ENCODE measurements at regions not wholly inside any gene's neighbourhood (a gene's known extent, or its start where the extent isn't known, plus 50 kb on each side); places are given as distances from the start of the nearest gene placed in this dataset.

- DNase-seq: no peak
- Histone ChIP-seq H3K36me3 (no peaks in the 10 kb centered on the region), H3K4me1 (no peaks in the 10 kb centered on the region), H3K27ac (no peak overlapping the region), H3K4me3 (no peak overlapping the region), H3K27me3 (no peaks in the 10 kb centered on the region), H3K9me3 (no peaks in the 10 kb centered on the region)
- TF ChIP-seq POLR2A (IDR thresholded peaks at IDR 0.05): no peak
- TF ChIP-seq CTCF (IDR thresholded peaks at IDR 0.05): no peak
- intact Hi-C loops (cut with DNase I; ENCODE audit: low total_unique reads): no loop called here
These were observed 95.7 kb downstream of the PAX1 start for GRCh38 chr20:21801193-21801592.

GRCh38 chr20:21798384-21798783, 92.9 kb downstream of the PAX1 start:
- no peaks in the 10 kb centered on the region for H3K9me3 ChIP-seq
- DNase-seq: no peak
- no peak overlapping the region for H3K4me3 ChIP-seq
- TF ChIP-seq CTCF (IDR thresholded peaks at IDR 0.05) (no peak), POLR2A (IDR thresholded peaks at IDR 0.05) (no peak)
- no peaks in the 10 kb centered on the region for H3K4me1 ChIP-seq
- intact Hi-C loops (cut with DNase I; ENCODE audit: low total_unique reads): no loop called here
- no peaks in the 10 kb centered on the region for H3K27me3 ChIP-seq
- H3K36me3 ChIP-seq: no peaks in the 10 kb centered on the region
- no peak overlapping the region for H3K27ac ChIP-seq

GRCh38 chr20:21796059-21796458, 90.6 kb downstream of the PAX1 start:
- no peaks in the 10 kb centered on the region for H3K4me1 ChIP-seq
- intact Hi-C loops (cut with DNase I; ENCODE audit: low total_unique reads): no loop called here
- H3K4me3 ChIP-seq: no peak overlapping the region
- TF ChIP-seq CTCF (IDR thresholded peaks at IDR 0.05) (no peak), POLR2A (IDR thresholded peaks at IDR 0.05) (no peak)
- no peaks in the 10 kb centered on the region for H3K9me3 ChIP-seq
- no peak overlapping the region for H3K27ac ChIP-seq
- DNase-seq: no peak
- H3K36me3 ChIP-seq: no peaks in the 10 kb centered on the region
- H3K27me3 ChIP-seq: no peaks in the 10 kb centered on the region

- DNase-seq: no peak
- TF ChIP-seq CTCF (IDR thresholded peaks at IDR 0.05) (no peak), POLR2A (IDR thresholded peaks at IDR 0.05) (no peak)
- H3K4me3 ChIP-seq: no peak overlapping the region
- intact Hi-C loops (cut with DNase I; ENCODE audit: low total_unique reads): no loop called here
- no peaks in the 10 kb centered on the region for H3K4me1 ChIP-seq
- H3K27me3 ChIP-seq: no peaks in the 10 kb centered on the region
- H3K9me3 ChIP-seq: no peaks in the 10 kb centered on the region
- H3K36me3 ChIP-seq: no peaks in the 10 kb centered on the region
- H3K27ac ChIP-seq: no peak overlapping the region
These were observed 82.6 kb downstream of the PAX1 start for GRCh38 chr20:21788082-21788481.

- Histone ChIP-seq H3K9me3 (no peaks in the 10 kb centered on the region), H3K4me3 (no peak overlapping the region), H3K27me3 (no peaks in the 10 kb centered on the region), H3K36me3 (no peaks in the 10 kb centered on the region), H3K4me1 (no peaks in the 10 kb centered on the region), H3K27ac (no peak overlapping the region)
- DNase-seq: no peak
- intact Hi-C loops (cut with DNase I; ENCODE audit: low total_unique reads): no loop called here
- TF ChIP-seq CTCF (IDR thresholded peaks at IDR 0.05): no peak
- TF ChIP-seq POLR2A (IDR thresholded peaks at IDR 0.05): no peak
These were observed 76.1 kb downstream of the PAX1 start for GRCh38 chr20:21781446-21782075.
